ENCODE measurements at regions not wholly inside any gene's neighbourhood (a gene's known extent, or its start where the extent isn't known, plus 50 kb on each side); places are given as distances from the start of the nearest gene placed in this dataset.
"Not testable (repeated sequence)": the region's sequence is repeated elsewhere in the genome, so short reads cannot be mapped to it uniquely, and the experiment has no call there.

GRCh38 chr2:78154586-78154985, 632.4 kb upstream of the LRRTM4 start:
- no peak for DNase-seq

DNA sequence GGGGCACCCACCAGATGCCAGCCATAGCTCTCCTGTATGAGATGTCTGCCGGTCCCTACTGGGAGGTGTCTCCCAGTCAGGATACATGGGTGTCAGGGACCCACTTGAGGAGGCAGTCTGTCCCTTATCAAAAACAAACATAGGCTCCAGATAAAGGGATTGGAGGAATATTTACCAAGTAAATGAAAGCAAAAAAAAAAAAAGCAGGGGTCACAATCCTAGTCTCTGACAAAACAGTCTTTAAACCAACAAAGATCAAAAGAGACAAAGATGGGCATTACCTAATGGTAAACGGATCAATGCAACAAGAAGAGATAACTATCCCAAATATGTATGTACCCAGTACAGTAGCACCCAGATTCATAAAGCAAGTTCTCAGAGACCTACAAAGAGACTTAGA, 640.0 kb upstream of the LRRTM4 start:
- no peak for DNase-seq

DNA sequence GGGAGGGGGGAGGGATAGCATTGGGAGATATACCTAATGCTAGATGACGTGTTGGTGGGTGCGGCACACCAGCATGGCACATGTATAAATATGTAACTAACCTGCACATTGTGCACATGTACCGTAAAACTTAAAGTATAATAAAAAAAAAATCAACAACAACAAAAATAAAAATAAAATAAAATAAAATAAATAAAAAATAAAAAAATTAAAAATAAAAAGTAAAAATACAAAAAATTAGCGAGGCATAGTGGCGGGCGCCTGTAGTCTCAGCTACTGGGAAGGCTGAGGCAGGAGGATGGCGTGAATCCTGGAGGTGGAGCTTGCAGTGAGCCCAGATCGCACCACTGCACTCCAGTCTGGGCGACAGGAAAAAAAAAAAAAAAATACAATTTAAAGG, 650.0 kb upstream of the LRRTM4 start:
- DNase-seq: not testable (repeated sequence)

GRCh38 chr2:78175645-78176044, 653.5 kb upstream of the LRRTM4 start:
- no peak for DNase-seq

GRCh38 chr2:78201064-78201575, 678.9 kb upstream of the LRRTM4 start:
- no peak for DNase-seq

DNA sequence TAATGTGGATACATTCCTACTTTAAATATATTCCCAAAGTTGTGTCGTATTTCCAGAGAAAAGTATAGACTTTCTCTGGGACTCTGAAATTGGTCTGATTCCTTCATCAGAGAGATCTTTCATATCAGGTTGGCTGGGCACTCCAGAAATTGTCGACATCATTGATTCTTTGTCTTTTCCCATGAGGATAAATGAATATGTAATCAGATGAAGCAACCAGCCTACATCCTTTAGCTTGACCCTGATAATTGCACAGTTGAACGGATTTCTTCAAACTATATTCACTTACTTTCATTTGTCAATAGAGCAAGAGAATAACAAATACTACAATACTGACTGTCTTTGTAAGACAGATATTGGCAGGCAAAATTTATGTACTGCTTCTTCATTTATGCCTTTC, 680.2 kb upstream of the LRRTM4 start:
- no peak for DNase-seq

GRCh38 chr2:78202986-78203670, 681.0 kb upstream of the LRRTM4 start:
- no peak for DNase-seq

GRCh38 chr2:78218066-78218465, 695.9 kb upstream of the LRRTM4 start:
- DNase-seq: no peak

GRCh38 chr2:78237704-78238103, 715.5 kb upstream of the LRRTM4 start:
- no peak for DNase-seq

DNA sequence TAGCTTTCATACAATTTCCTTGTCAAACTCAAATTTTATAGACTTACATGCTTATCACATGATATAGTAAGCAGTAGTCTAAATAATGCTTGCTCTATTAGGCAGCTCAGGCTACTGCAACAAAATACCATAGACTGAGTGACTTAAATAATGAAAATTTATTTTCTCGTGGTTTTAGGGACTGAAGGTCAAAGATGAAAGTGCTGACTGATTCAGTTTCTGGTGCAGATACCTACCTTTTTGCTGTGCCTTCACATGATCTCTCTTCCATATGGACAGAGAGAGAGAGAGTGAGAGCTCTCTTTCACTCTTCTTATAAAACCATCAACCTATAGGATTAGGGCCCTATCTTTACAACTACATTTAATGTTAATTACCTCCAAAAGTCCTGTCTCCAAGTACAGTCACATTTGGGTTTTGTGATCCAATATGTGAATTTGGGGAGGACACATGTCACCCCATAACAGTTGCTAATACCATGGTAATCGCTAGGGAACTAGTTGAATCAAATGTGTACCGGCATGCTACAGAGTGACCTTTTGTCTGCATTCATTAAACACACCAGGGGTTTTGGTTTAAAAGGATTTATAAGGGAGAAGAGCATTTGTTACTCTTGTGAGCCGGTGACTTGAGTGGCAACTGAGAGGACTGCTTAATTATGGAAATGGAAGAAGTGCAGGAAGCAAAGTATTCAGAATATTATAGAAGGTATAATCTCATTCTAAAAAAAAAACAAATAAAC, 723.4 kb upstream of the LRRTM4 start:
- no peak for DNase-seq

GRCh38 chr2:78251708-78252107, 729.5 kb upstream of the LRRTM4 start:
- DNase-seq: no peak

GRCh38 chr2:78260861-78261260, 738.7 kb upstream of the LRRTM4 start:
- DNase-seq: no peak

GRCh38 chr2:78261454-78261853, 739.3 kb upstream of the LRRTM4 start:
- DNase-seq: no peak

GRCh38 chr2:78262089-78262488, 739.9 kb upstream of the LRRTM4 start:
- DNase-seq: not testable (repeated sequence)

- no peak for DNase-seq
Measured at GRCh38 chr2:78262713-78263375, 740.7 kb upstream of the LRRTM4 start.

DNA sequence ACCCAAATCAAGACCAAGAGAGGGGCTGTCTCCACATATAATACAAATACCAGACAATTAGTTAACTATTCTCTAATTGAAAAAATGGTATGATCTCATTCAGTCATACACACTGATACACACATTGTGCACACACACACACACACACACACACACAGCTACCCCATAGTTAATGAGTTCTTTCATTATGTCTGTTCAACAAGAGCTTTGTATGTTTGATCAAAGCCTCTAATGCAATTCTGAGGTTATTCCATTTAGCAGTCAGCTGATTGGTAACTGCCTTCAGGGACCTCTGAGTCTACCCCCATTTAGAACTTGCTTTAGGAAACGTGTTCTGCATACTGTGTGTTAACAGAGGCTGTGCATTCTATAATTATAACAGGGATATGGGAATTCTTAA, 741.4 kb upstream of the LRRTM4 start:
- no peak for DNase-seq

DNA sequence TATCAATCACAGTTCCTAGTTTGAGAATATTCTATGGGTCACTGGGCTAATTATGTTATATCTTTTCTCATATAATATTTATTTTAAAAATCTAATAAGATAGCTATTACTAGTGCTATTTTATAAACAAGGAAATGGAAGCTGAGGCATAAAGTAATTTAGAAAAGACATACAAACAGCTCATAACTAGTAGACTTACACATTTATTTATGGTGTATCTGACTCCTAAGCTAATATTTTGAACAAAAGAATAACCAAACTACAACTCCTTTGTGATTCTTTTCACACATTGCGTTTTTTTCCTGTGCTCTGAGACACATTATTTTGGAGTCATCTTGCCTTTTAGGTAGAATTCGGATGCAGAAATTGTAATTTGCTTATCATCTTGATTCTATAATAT, 742.0 kb upstream of the LRRTM4 start:
- no peak for DNase-seq

DNA sequence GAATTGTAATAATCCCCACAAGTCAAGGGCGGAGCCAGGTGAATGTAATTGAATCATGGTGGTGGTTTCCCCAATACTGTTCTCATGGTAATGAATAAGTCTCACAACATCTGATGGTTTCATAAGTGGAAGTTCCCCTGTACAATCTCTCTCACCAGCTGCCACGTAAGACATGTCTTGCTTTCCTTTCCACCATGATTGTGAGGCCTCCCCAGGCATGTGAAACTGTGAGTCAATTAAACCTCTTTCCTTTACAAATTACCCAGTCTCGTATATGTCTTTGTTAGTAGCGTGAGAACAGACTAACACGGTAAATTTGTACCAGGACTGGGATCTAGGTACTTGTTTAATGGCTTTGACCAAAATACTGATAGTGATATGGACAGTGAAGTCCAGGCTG, 744.3 kb upstream of the REG3G start:
- DNase-seq: no peak

- no peak for DNase-seq
Measured at GRCh38 chr2:78290581-78291214, 734.8 kb upstream of the REG3G start.

- DNase-seq: no peak
Measured at GRCh38 chr2:78293768-78294167, 731.7 kb upstream of the REG3G start.

- DNase-seq: no peak
Measured at GRCh38 chr2:78301166-78301789, 724.2 kb upstream of the REG3G start.

DNA sequence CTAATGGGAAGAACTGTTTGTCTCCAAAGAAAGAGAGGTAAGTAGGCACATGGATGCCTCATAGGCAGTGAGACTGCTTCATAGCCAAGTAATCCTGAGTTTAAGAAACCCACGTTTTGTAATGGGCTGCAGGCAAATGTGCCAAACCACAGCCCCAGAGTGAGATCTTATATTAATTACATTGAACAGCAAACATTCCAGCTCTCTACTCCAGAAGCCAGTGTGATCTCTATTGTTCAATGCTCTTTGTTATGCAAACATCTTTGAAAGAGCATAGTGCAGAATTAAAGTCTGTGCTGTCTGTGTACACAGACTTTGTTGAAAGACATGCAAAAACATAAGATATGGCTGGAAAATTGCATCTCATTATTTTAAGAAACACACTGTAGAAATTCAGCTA, 720.8 kb upstream of the REG3G start:
- no peak for DNase-seq

DNA sequence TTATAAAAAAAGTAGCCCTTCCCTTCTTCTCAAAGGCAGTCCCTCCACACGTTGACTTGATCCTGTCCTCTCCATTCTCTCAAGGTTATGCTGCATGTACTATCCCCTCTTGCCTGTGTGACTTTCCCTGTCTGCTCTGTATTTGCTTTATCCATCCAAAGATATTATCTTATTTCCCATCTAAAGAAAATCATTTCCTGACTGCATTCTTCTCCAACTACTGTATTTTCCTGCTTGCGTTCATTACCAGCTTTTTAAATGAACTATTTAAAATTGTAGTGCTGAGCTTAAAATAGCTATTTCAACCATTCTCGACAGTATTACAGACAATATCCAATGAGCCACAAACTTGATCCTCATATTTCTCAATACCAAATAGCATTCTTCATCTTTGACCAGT, 716.0 kb upstream of the REG3G start:
- no peak for DNase-seq
